RWPE2 (cell line): ENCODE measurements at regions not wholly inside any gene's neighbourhood (a gene's known extent, or its start where the extent isn't known, plus 50 kb on each side); places are given as distances from the start of the nearest gene placed in this dataset.

ENCODE experiments used
- ATAC-seq: fragments of 200-7000 bp; cut with Tn5 transposase; 3 replicates; pipeline ENCODE4 v1.9.1; 2021; ENCODE audit warnings: low read depth
- DNase-seq: peaks from one replicate; pipeline ENCODE4 v3.0.0-alpha.2; 2020; ENCODE audit warnings: low spot score
- H3K27ac ChIP-seq: fragments of 450-650 bp; 2 replicates; pipeline ENCODE4 v1.5.1; 2017; ENCODE audit warnings: mild to moderate bottlenecking; ENCODE audit not compliant: poor library complexity, severe bottlenecking
- H3K27me3 ChIP-seq: fragments of 250-450 bp; sonication (Bioruptor Pico); 2 replicates; pipeline ENCODE4 v1.5.1; 2021; ENCODE audit warnings: mild to moderate bottlenecking, moderate library complexity; ENCODE audit not compliant: insufficient read depth, poor library complexity, severe bottlenecking
- H3K36me3 ChIP-seq: fragments of 250-450 bp; sonication (Bioruptor Pico); 2 replicates; pipeline ENCODE4 v1.5.1; 2020; ENCODE audit warnings: low read depth, mild to moderate bottlenecking, moderate library complexity
- H3K4me1 ChIP-seq: fragments of 250-450 bp; sonication (Bioruptor Pico); 2 replicates; pipeline ENCODE4 v1.5.1; 2021; ENCODE audit warnings: mild to moderate bottlenecking, moderate library complexity; ENCODE audit not compliant: insufficient read depth, poor library complexity, severe bottlenecking
- H3K4me3 ChIP-seq: fragments of 250-450 bp; sonication (Bioruptor Pico); 2 replicates; pipeline ENCODE4 v1.5.1; 2021; ENCODE audit warnings: mild to moderate bottlenecking, moderate library complexity; ENCODE audit not compliant: severe bottlenecking
- H3K9me3 ChIP-seq: fragments of 250-450 bp; sonication (Bioruptor Pico); 2 replicates; pipeline ENCODE4 v1.5.1; 2021; ENCODE audit warnings: mild to moderate bottlenecking, moderate library complexity; ENCODE audit not compliant: severe bottlenecking
- TF ChIP-seq, protein P1 (sequence below): fragments of 450-650 bp; IDR thresholded peaks from one replicate; pipeline ENCODE4 v1.5.1; 2017; ENCODE audit warnings: mild to moderate bottlenecking, moderate library complexity; ENCODE audit not compliant: poor library complexity, severe bottlenecking

DNA sequence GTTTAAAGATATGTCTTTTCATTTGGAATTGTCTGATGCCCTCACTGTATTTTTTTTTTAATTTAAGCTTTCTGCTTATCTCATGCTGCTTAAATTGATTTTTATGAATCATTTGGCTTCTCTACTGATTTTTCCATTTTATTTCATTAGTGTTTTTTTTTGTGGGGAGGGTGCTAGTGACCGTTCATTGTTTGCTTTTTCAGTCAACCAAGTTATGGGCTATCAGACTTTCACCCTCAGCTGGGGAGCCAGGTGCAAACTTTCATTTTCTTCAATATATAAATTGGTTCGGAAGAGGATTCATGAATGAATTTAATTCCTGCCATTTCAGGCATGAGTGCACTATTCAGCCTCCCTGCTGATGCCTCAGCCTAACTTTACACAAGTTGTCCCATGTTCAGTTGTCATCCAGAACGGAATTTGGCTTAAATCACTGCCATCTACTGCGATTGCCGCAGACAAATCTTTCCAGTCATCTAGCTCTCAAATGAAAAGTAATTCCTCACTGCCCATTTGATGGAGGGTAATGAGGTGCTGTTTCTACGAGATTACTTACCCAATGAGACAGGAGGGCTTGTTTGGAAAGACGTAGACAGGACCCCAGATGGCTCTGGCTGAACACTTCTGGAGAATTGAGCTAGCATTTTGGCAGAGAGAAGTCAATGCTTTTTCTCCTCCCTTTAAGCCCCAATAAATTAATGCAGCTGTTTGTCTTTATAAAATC is 89.9 kb upstream of the RORA start:
- peaks cover 31% of the 10 kb centered on the region for H3K27me3 ChIP-seq
- no peak for DNase-seq
- TF ChIP-seq, protein P1, sequence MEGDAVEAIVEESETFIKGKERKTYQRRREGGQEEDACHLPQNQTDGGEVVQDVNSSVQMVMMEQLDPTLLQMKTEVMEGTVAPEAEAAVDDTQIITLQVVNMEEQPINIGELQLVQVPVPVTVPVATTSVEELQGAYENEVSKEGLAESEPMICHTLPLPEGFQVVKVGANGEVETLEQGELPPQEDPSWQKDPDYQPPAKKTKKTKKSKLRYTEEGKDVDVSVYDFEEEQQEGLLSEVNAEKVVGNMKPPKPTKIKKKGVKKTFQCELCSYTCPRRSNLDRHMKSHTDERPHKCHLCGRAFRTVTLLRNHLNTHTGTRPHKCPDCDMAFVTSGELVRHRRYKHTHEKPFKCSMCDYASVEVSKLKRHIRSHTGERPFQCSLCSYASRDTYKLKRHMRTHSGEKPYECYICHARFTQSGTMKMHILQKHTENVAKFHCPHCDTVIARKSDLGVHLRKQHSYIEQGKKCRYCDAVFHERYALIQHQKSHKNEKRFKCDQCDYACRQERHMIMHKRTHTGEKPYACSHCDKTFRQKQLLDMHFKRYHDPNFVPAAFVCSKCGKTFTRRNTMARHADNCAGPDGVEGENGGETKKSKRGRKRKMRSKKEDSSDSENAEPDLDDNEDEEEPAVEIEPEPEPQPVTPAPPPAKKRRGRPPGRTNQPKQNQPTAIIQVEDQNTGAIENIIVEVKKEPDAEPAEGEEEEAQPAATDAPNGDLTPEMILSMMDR, result no peak
- H3K36me3 ChIP-seq, result no peaks in the 10 kb centered on the region
- H3K9me3 ChIP-seq, result peaks cover 3% of the 10 kb centered on the region
- H3K4me1 ChIP-seq, result no peaks in the 10 kb centered on the region
- H3K4me3 ChIP-seq, result no peak overlapping the region
- ATAC-seq, result no peak
- H3K27ac ChIP-seq, result no peak overlapping the region

- DNase-seq, result no peak
Observed at GRCh38 chr15:61318301-61318700, 89.2 kb upstream of the RORA start.

GRCh38 chr15:61315471-61315870 is 86.4 kb upstream of the RORA start:
- Histone ChIP-seq H3K4me3 (no peak overlapping the region), H3K4me1 (no peaks in the 10 kb centered on the region), H3K9me3 (peaks cover 3% of the 10 kb centered on the region), H3K27me3 (peaks cover 32% of the 10 kb centered on the region), H3K36me3 (no peaks in the 10 kb centered on the region), H3K27ac (no peak overlapping the region)
- no peak for ATAC-seq
- TF ChIP-seq, protein P1, result no peak
- no peak for DNase-seq

More at GRCh38 chr15:61318301-61318700, 89.2 kb upstream of the RORA start:
- peaks cover 31% of the 10 kb centered on the region for H3K27me3 ChIP-seq
- no peak for ATAC-seq
- H3K9me3 ChIP-seq, result peaks cover 3% of the 10 kb centered on the region
- H3K27ac ChIP-seq, result no peak overlapping the region
- TF ChIP-seq, protein P1, result no peak
- H3K4me1 ChIP-seq, result no peaks in the 10 kb centered on the region
- H3K4me3 ChIP-seq, result no peak overlapping the region
- H3K36me3 ChIP-seq, result no peaks in the 10 kb centered on the region

DNA sequence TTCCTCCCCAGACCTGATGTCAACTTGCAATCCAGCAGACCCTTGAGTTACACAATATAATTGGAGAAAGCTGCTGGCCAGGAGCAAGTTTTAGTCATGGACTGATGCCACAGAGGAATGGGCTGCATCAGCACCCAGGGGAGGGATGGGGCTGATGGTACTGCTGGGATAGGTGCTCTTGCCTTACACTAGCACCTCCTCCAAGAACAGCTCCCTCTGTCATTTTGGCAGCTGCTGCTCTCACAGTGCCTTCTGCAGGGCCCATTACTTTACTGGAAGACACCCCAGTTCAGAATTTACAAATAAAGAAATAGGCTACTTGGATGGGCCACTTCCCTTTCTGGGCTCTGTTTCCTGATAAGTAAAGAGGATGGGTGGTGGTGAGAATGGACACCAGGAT is 85.3 kb upstream of the RORA start:
- TF ChIP-seq, protein P1, result no peak
- Histone ChIP-seq H3K27me3 (peaks cover 21% of the 10 kb centered on the region), H3K27ac (no peak overlapping the region), H3K9me3 (no peaks in the 10 kb centered on the region), H3K4me1 (no peaks in the 10 kb centered on the region), H3K4me3 (no peak overlapping the region), H3K36me3 (no peaks in the 10 kb centered on the region)
- no peak for DNase-seq
- ATAC-seq, result peak; percentile 33; the same call in 1 of the 3 replicates

DNA sequence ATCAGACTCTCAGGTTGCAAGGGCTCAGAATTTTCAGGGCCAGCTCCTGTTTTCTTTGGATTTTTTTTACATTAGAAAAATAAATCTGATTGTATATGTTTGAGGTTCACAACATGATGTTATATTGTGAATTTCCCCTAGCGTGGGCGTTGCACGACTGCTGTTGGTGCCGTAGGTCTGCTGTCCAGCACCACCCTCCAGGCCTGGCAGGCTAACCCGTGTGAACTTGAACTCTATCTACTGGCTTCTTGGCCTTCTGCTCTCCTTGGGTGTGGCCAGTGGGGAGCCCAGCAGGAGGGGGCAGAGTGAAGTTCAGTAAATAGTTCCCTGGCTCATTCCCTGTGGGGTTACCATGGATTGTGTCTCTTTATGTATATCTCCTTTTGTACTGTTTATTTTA is 80.5 kb upstream of the RORA start:
- H3K27me3 ChIP-seq, result peaks cover 14% of the 10 kb centered on the region
- H3K4me3 ChIP-seq, result no peak overlapping the region
- DNase-seq (no peak), ATAC-seq (no peak)
- no peak overlapping the region for H3K27ac ChIP-seq
- TF ChIP-seq, protein P1, result no peak
- H3K9me3 ChIP-seq, result no peaks in the 10 kb centered on the region
- H3K36me3 ChIP-seq, result no peaks in the 10 kb centered on the region
- H3K4me1 ChIP-seq, result no peaks in the 10 kb centered on the region
